Panc1 (cell line): ENCODE measurements at regions not wholly inside any gene's neighbourhood (a gene's known extent, or its start where the extent isn't known, plus 50 kb on each side); places are given as distances from the start of the nearest gene placed in this dataset.

Experiments used
- ATAC-seq: fragments of 200-7000 bp; cut with Tn5 transposase; 2 replicates; pipeline ENCODE4 v1.9.1; 2020; ENCODE audit warnings: mild to moderate bottlenecking, moderate library complexity
- BruUV-seq: library from RNA; stranded (reverse); fragments of 400-500 nt; replicated peaks from 2 replicates; lab custom pipeline; 2021; lab: Mats Ljungman, UMichigan
- CTCF ChIA-PET: fragments of 300-600 bp; sonication (Branson Sonifier 250); formaldehyde crosslinking; loops from one replicate; lab custom pipeline; 2022; ENCODE audit warnings: antibody characterized with exemption; lab: Charles Lee
- POLR2A ChIA-PET: fragments of 300-600 bp; sonication (Branson Sonifier 250); formaldehyde crosslinking; loops from one replicate; lab custom pipeline; 2022; ENCODE audit warnings: antibody characterized with exemption; lab: Charles Lee
- DNase-seq: peaks from one replicate; pipeline ENCODE4 v3.0.0-alpha.2; 2010; ENCODE audit warnings: low read depth, low spot score
- H3K27ac ChIP-seq: 2 replicates; pipeline ENCODE4 v1.5.1; 2011; ENCODE audit warnings: mild to moderate bottlenecking, low read length, inconsistent platforms
- H3K27me3 ChIP-seq: fragments of 200-500 bp; sonication (Bioruptor generic); 2 replicates; pipeline ENCODE4 v1.6.0; 2014; ENCODE audit warnings: low read length, inconsistent platforms; ENCODE audit not compliant: control insufficient read depth, insufficient read depth
- H3K36me3 ChIP-seq: fragments of 200-500 bp; sonication (Bioruptor generic); 2 replicates; pipeline ENCODE4 v1.5.1; 2014; ENCODE audit warnings: inconsistent platforms, mild to moderate bottlenecking, low read length, moderate library complexity; ENCODE audit not compliant: control insufficient read depth, insufficient read depth
- H3K4me1 ChIP-seq: 2 replicates; pipeline ENCODE4 v1.5.1; 2011; ENCODE audit warnings: inconsistent platforms, mild to moderate bottlenecking, low read length, moderate library complexity; ENCODE audit not compliant: control insufficient read depth, insufficient read depth
- H3K4me3 ChIP-seq, 2 experiments: 2 replicates each; pipeline ENCODE4 v1.5.1; 2011 to 2012; ENCODE audit warnings: low read depth in 2 of 2, low read length in 2 of 2, mild to moderate bottlenecking in 2 of 2, inconsistent platforms in 1 of 2, moderate library complexity in 1 of 2
- H3K9me3 ChIP-seq: fragments of 200-500 bp; sonication (Bioruptor generic); 2 replicates; pipeline ENCODE4 v1.5.1; 2014; ENCODE audit warnings: low read depth, mild to moderate bottlenecking, inconsistent platforms, low read length, moderate library complexity; ENCODE audit not compliant: control insufficient read depth, insufficient read depth
- POLR2AphosphoS5 ChIP-seq: IDR thresholded peaks from 2 replicates; pipeline ENCODE4 v1.6.1; 2012; ENCODE audit warnings: mild to moderate bottlenecking, low read depth, low read length, moderate library complexity
- SIN3A ChIP-seq: IDR thresholded peaks from 2 replicates; pipeline ENCODE4 v1.6.1; 2012; ENCODE audit warnings: low read depth, mild to moderate bottlenecking, low read length, moderate library complexity, borderline replicate concordance; ENCODE audit not compliant: insufficient read depth
- TCF7L2 ChIP-seq: IDR thresholded peaks from 2 replicates; pipeline ENCODE4 v1.6.1; 2011; ENCODE audit warnings: mild to moderate bottlenecking, low read depth, low read length, inconsistent platforms
- in situ Hi-C: cut with HindIII; loops from 2 replicates; pipeline ENCODE4 v1.10.0; 2016; ENCODE audit warnings: low sequenced_read_pairs, low pct_unique_long_range_greater_than_20kb
- intact Hi-C: fragments of 100-400 bp; cut with micrococcal nuclease; formaldehyde crosslinking; loops from one replicate; pipeline ENCODE4 v1.10.0; 2022; ENCODE audit not compliant: unreplicated experiment
- TF ChIP-seq, protein P1 (sequence below): fragments of 450-650 bp; IDR thresholded peaks from 2 replicates; pipeline ENCODE4 v1.5.1; 2017; ENCODE audit warnings: mild to moderate bottlenecking
- TF ChIP-seq, protein P2 (sequence below), 2 experiments: IDR thresholded peaks; 2 replicates each; pipeline ENCODE4 v1.6.1; 2011 to 2012; ENCODE audit warnings: low read depth in 2 of 2, control low read depth in 1 of 2, low read length in 1 of 2, mild to moderate bottlenecking in 1 of 2, moderate library complexity in 1 of 2; ENCODE audit not compliant: insufficient read depth in 1 of 2

DNA sequence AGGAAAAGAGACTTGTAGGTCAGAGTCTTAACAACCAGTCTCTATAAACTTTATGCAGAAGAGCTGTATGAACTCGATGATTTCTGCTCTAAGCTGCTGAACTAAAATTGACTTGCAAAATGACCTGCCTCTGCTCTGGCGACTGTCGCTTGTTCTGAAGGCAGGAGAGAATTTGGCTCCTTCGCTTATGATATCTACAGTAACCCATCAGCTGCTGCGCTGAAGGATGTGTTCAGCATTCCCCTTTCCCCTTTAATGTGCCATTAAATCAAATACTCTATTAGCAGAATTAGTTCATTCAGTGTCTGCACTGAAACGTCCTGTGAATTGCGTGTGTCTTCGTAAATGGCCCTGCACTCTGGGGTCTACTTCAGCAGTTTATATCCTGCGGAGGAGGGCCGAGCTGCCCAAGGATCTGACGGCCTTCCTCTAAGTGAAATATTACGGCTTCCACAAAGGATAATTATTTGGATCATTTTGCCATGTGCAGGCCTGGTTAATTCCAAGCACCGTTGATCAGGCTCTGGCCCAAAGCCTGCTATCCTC lies 254.9 kb downstream of the SNX10 start:
- H3K27ac ChIP-seq = no peak overlapping the region
- no peaks in the 10 kb centered on the region for H3K36me3 ChIP-seq
- H3K9me3 ChIP-seq = no peaks in the 10 kb centered on the region
- intact Hi-C loops = no loop called here
- DNase-seq (no peak), ATAC-seq (no peak)
- in situ Hi-C loops = no loop called here
- H3K27me3 ChIP-seq = peaks cover 6% of the 10 kb centered on the region; the same call in 1 of the 2 replicates
- H3K4me1 ChIP-seq = no peaks in the 10 kb centered on the region
- no TSS peak for BruUV-seq
- ChIA-PET POLR2A (no interaction called here), CTCF (no interaction called here)
- TF ChIP-seq POLR2AphosphoS5 (no peak), TCF7L2 (no peak), SIN3A (no peak)
- TF ChIP-seq, protein P1, sequence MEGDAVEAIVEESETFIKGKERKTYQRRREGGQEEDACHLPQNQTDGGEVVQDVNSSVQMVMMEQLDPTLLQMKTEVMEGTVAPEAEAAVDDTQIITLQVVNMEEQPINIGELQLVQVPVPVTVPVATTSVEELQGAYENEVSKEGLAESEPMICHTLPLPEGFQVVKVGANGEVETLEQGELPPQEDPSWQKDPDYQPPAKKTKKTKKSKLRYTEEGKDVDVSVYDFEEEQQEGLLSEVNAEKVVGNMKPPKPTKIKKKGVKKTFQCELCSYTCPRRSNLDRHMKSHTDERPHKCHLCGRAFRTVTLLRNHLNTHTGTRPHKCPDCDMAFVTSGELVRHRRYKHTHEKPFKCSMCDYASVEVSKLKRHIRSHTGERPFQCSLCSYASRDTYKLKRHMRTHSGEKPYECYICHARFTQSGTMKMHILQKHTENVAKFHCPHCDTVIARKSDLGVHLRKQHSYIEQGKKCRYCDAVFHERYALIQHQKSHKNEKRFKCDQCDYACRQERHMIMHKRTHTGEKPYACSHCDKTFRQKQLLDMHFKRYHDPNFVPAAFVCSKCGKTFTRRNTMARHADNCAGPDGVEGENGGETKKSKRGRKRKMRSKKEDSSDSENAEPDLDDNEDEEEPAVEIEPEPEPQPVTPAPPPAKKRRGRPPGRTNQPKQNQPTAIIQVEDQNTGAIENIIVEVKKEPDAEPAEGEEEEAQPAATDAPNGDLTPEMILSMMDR = no peak
- TF ChIP-seq, protein P2, sequence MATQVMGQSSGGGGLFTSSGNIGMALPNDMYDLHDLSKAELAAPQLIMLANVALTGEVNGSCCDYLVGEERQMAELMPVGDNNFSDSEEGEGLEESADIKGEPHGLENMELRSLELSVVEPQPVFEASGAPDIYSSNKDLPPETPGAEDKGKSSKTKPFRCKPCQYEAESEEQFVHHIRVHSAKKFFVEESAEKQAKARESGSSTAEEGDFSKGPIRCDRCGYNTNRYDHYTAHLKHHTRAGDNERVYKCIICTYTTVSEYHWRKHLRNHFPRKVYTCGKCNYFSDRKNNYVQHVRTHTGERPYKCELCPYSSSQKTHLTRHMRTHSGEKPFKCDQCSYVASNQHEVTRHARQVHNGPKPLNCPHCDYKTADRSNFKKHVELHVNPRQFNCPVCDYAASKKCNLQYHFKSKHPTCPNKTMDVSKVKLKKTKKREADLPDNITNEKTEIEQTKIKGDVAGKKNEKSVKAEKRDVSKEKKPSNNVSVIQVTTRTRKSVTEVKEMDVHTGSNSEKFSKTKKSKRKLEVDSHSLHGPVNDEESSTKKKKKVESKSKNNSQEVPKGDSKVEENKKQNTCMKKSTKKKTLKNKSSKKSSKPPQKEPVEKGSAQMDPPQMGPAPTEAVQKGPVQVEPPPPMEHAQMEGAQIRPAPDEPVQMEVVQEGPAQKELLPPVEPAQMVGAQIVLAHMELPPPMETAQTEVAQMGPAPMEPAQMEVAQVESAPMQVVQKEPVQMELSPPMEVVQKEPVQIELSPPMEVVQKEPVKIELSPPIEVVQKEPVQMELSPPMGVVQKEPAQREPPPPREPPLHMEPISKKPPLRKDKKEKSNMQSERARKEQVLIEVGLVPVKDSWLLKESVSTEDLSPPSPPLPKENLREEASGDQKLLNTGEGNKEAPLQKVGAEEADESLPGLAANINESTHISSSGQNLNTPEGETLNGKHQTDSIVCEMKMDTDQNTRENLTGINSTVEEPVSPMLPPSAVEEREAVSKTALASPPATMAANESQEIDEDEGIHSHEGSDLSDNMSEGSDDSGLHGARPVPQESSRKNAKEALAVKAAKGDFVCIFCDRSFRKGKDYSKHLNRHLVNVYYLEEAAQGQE (IDR thresholded peaks at IDR 0.05; ENCODE audit: insufficient read depth in 1 of 2, low read depth in 2 of 2, low read length in 1 of 2) = no peak
- no peak overlapping the region for H3K4me3 ChIP-seq

DNA sequence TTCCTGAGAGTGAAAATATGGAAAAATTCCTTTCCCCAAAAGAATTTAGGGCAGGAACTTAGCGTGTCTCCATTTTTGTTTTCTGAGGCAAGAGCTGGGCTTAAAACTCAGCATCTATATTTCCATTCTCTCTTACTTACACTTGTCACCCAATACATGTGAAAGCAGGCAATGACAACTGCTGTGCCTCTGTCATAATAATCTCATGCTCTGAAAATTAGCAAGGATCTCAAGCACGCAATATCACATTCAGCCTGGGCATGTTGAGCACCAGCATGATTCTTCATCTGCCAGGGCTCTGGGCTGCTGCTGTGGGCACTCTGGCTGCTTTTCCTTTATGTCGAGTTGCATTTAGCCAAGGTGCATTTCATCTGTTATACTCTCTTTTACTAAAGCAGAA lies 255.5 kb downstream of the SNX10 start:
- DNase-seq (no peak), ATAC-seq (no peak)
- in situ Hi-C loops (no loop called here), intact Hi-C loops (no loop called here)
- no peak overlapping the region for H3K4me3 ChIP-seq
- no TSS peak for BruUV-seq
- H3K27me3 ChIP-seq = peaks cover 7% of the 10 kb centered on the region; the same call in 1 of the 2 replicates
- TF ChIP-seq TCF7L2 = no peak
- TF ChIP-seq, protein P1 = no peak
- TF ChIP-seq, protein P2 (IDR thresholded peaks at IDR 0.05; ENCODE audit: insufficient read depth in 1 of 2, low read depth in 2 of 2, low read length in 1 of 2) = no peak
- no peak for TF ChIP-seq SIN3A
- no peak for TF ChIP-seq POLR2AphosphoS5
- H3K36me3 ChIP-seq = no peaks in the 10 kb centered on the region
- H3K27ac ChIP-seq = no peak overlapping the region
- ChIA-PET POLR2A (no interaction called here), CTCF (no interaction called here)
- no peaks in the 10 kb centered on the region for H3K9me3 ChIP-seq
- H3K4me1 ChIP-seq = no peaks in the 10 kb centered on the region
